GM12878 (cell line): ENCODE measurements at regions not wholly inside any gene's neighbourhood (a gene's known extent, or its start where the extent isn't known, plus 50 kb on each side); places are given as distances from the start of the nearest gene placed in this dataset.
A peak's percentile ranks its signal among the peaks of the same experiment; 100 is the strongest.

Experiments used
- ATAC-seq: fragments of 200-7000 bp; cut with Tn5 transposase; 3 replicates; pipeline ENCODE4 v1.9.1; 2020; ENCODE audit warnings: mild to moderate bottlenecking, moderate library complexity
- BruUV-seq: library from RNA; stranded (reverse); fragments of 400-500 nt; replicated peaks from 2 replicates; lab custom pipeline; 2021; lab: Mats Ljungman, UMichigan
- CTCF ChIA-PET: fragments of 300-600 bp; sonication (Branson Sonifier 250); formaldehyde crosslinking; extraction: SDS; loops from one replicate; lab custom pipeline; 2021; ENCODE audit warnings: inconsistent platforms; lab: Yijun Ruan, JAX
- POLR2A ChIA-PET: fragments of 350-600 bp; formaldehyde crosslinking; extraction: SDS; loops from one replicate; lab custom pipeline; 2021; ENCODE audit warnings: inconsistent platforms; lab: Charles Lee
- RAD21 ChIA-PET: fragments of 300-600 bp; sonication (Branson Sonifier 250); formaldehyde crosslinking; loops from one replicate; lab custom pipeline; 2023; ENCODE audit warnings: antibody characterized with exemption; ENCODE audit not compliant: unreplicated experiment; lab: Charles Lee
- SMC1A ChIA-PET: fragments of 300-600 bp; sonication (Branson Sonifier 250); formaldehyde crosslinking; loops from one replicate; lab custom pipeline; 2023; ENCODE audit not compliant: unreplicated experiment, uncharacterized antibody; lab: Charles Lee
- DNase-seq: peaks from one replicate; pipeline ENCODE4 v3.0.0-alpha.2; 2011; ENCODE audit warnings: low read depth, low spot score
- FAIRE-seq: peaks from 3 replicates; lab custom pipeline; 2011; peaks lifted over from hg19 to GRCh38; lab: Jason Lieb, UNC
- H2AFZ ChIP-seq: 2 replicates; pipeline ENCODE4 v1.6.0; 2011; ENCODE audit warnings: low read depth, low read length, control low read depth; ENCODE audit not compliant: control insufficient read depth
- H3K27ac ChIP-seq: 2 replicates; pipeline ENCODE4 v1.5.1; 2011; ENCODE audit warnings: control low read depth; ENCODE audit not compliant: control insufficient read depth, insufficient read depth
- H3K27me3 ChIP-seq, 2 experiments: replicated peaks in 1 of 2; 2 replicates each; pipeline versions ENCODE4 v1.6.0 to v1.6.1; 2011; ENCODE audit warnings: low read length in 1 of 2; ENCODE audit not compliant: control insufficient read depth in 2 of 2, insufficient read depth in 2 of 2
- H3K36me3 ChIP-seq, 2 experiments: 2 replicates each; pipeline ENCODE4 v1.5.1; 2011; ENCODE audit warnings: low read length in 1 of 2; ENCODE audit not compliant: control insufficient read depth in 2 of 2, insufficient read depth in 2 of 2
- H3K4me1 ChIP-seq: 2 replicates; pipeline ENCODE4 v1.6.1; 2011; ENCODE audit warnings: mild to moderate bottlenecking, low read length, moderate library complexity, mixed read lengths; ENCODE audit not compliant: control insufficient read depth, insufficient read depth
- H3K4me2 ChIP-seq: 2 replicates; pipeline ENCODE4 v1.6.0; 2011; ENCODE audit warnings: control low read depth; ENCODE audit not compliant: control insufficient read depth, insufficient read depth
- H3K4me3 ChIP-seq: fragments of 200-600 bp; sonication (generic); 2 replicates; pipeline ENCODE4 v1.5.1; 2016
- H3K79me2 ChIP-seq: 2 replicates; pipeline ENCODE4 v1.6.0; 2011; ENCODE audit warnings: low read length; ENCODE audit not compliant: control insufficient read depth, insufficient read depth
- H3K9ac ChIP-seq: 2 replicates; pipeline ENCODE4 v1.8.0; 2011; ENCODE audit warnings: low read length, control low read depth, mixed read lengths; ENCODE audit not compliant: control insufficient read depth, insufficient read depth
- H3K9me3 ChIP-seq: replicated peaks from 3 replicates; pipeline ENCODE4 v1.5.1; 2011; ENCODE audit warnings: mild to moderate bottlenecking, low read length; ENCODE audit not compliant: control insufficient read depth, insufficient read depth
- H4K20me1 ChIP-seq: 2 replicates; pipeline ENCODE4 v1.6.0; 2011; ENCODE audit not compliant: control insufficient read depth, insufficient read depth
- EP300 ChIP-seq, 2 experiments: fragments of 150-350 bp in 1 of 2; IDR thresholded peaks; 2 replicates each; pipeline ENCODE4 v1.6.1; 2011 to 2012; ENCODE audit warnings: low read depth in 2 of 2, low read length in 2 of 2, borderline replicate concordance in 1 of 2, improper control_type of control experiment in 1 of 2, inconsistent platforms in 1 of 2; ENCODE audit not compliant: control insufficient read depth in 1 of 2
- ETV6 ChIP-seq, 2 experiments: fragments of 450-650 bp in 1 of 2; IDR thresholded peaks in 1 of 2; conservative IDR thresholded peaks in 1 of 2; 2 replicates each; pipeline ENCODE4 v1.6.1; 2014; ENCODE audit warnings: antibody characterized with exemption in 1 of 2, borderline replicate concordance in 1 of 2, low read depth in 1 of 2, mild to moderate bottlenecking in 1 of 2, moderate library complexity in 1 of 2
- IKZF2 ChIP-seq, 2 experiments: fragments of 450-650 bp; IDR thresholded peaks; 2 replicates each; pipeline ENCODE4 v1.6.1; 2017; ENCODE audit warnings: mild to moderate bottlenecking in 2 of 2, moderate library complexity in 2 of 2
- KLF5 ChIP-seq: fragments of 450-650 bp; IDR thresholded peaks from 2 replicates; pipeline ENCODE4 v1.6.1; 2014; ENCODE audit warnings: mild to moderate bottlenecking; ENCODE audit not compliant: partially characterized antibody
- MEF2A ChIP-seq: IDR thresholded peaks from 2 replicates; pipeline ENCODE4 v1.6.1; 2011; ENCODE audit warnings: low read depth, mild to moderate bottlenecking, low read length, moderate library complexity; ENCODE audit not compliant: insufficient read depth
- MXI1 ChIP-seq: fragments of 150-350 bp; IDR thresholded peaks from 2 replicates; pipeline ENCODE4 v1.6.1; 2011; ENCODE audit warnings: low read depth, mild to moderate bottlenecking, inconsistent platforms, low read length, improper control_type of control experiment
- NFIC ChIP-seq: IDR thresholded peaks from 2 replicates; pipeline ENCODE4 v1.6.1; 2012; ENCODE audit warnings: low read depth, mild to moderate bottlenecking, inconsistent platforms, low read length, moderate library complexity
- PKNOX1 ChIP-seq: fragments of 450-650 bp; IDR thresholded peaks from 2 replicates; pipeline ENCODE4 v1.6.1; 2016; ENCODE audit warnings: mild to moderate bottlenecking
- RAD51 ChIP-seq: fragments of 450-650 bp; IDR thresholded peaks from 2 replicates; pipeline ENCODE4 v1.6.1; 2016; ENCODE audit warnings: moderate library complexity, mild to moderate bottlenecking, inconsistent platforms
- RFX5 ChIP-seq: IDR thresholded peaks from 2 replicates; pipeline ENCODE4 v1.6.1; 2011; ENCODE audit warnings: low read depth, low read length, improper control_type of control experiment
- SKIL ChIP-seq: fragments of 450-650 bp; IDR thresholded peaks from 2 replicates; pipeline ENCODE4 v1.6.1; 2017; ENCODE audit warnings: mild to moderate bottlenecking, low read depth, inconsistent platforms; ENCODE audit not compliant: poor library complexity, severe bottlenecking
- TBL1XR1 ChIP-seq: IDR thresholded peaks from 2 replicates; pipeline ENCODE4 v1.6.1; 2012; ENCODE audit warnings: low read depth, low read length, improper control_type of control experiment
- YY1 ChIP-seq: IDR thresholded peaks from 2 replicates; pipeline ENCODE4 v1.6.1; 2011; ENCODE audit warnings: low read depth, mild to moderate bottlenecking, low read length
- ZBTB4 ChIP-seq: fragments of 450-650 bp; formaldehyde crosslinking; IDR thresholded peaks from 2 replicates; pipeline ENCODE4 v1.4.0; 2022; ENCODE audit warnings: mild to moderate bottlenecking, moderate library complexity
- WGBS: methylation state at CpG from one replicate; pipeline ENCODE4 v1.1.6; 2016; ENCODE audit warnings: low lambda C conversion rate; ENCODE audit not compliant: insufficient replicate concordance, insufficient coverage; ENCODE audit errors: missing lambda C conversion rate; 5-methylcytosine and 5-hydroxymethylcytosine counted together
- in situ Hi-C: fragments of 300-500 bp; cut with MboI; formaldehyde crosslinking; loops from 9 replicates; pipeline ENCODE4 v1.14.3; 2018; ENCODE audit warnings: mixed read lengths
- intact Hi-C: fragments of 100-400 bp; cut with micrococcal nuclease; formaldehyde crosslinking; loops from one replicate; pipeline ENCODE4 v1.14.2; 2022; ENCODE audit not compliant: unreplicated experiment

- no TSS peak for BruUV-seq
- TF ChIP-seq PKNOX1 (peak; percentile 55; the same call in 1 of the 2 replicates), TBL1XR1 (peak; percentile 50; the same call in 1 of the 2 replicates), ETV6 (conservative IDR thresholded peaks at IDR 0.05 in 1 of 2, IDR thresholded peaks at IDR 0.05 in 1 of 2; ENCODE audit: borderline replicate concordance in 1 of 2, low read depth in 1 of 2) (peak in 1 of 2 experiments; percentile 69; a peak in 2 of 4 replicates), IKZF2 (IDR thresholded peaks at IDR 0.05) (peak; percentile 90 to 91), KLF5 (no peak), RAD51 (0 out of 2 replicates have a peak, but pooled peaks have one; percentile 15), ZBTB4 (CRISPR knock-in tag) (no peak), MEF2A (0 out of 2 replicates have a peak, but pooled peaks have one; percentile 49), NFIC (peak; percentile 69), MXI1 (peak; percentile 41; the same call in 1 of the 2 replicates), EP300 (IDR thresholded peaks at IDR 0.05; ENCODE audit: borderline replicate concordance in 1 of 2, control insufficient read depth in 1 of 2, low read depth in 2 of 2, low read length in 2 of 2) (peak; percentile 11 to 14; a peak in 2 of 4 replicates), SKIL (peak; percentile 49), YY1 (no peak), RFX5 (no peak)
Measured at GRCh38 chr3:124592658-124593441, 137.4 kb upstream of the UMPS start.

More at GRCh38 chr3:124592658-124593441, 137.4 kb upstream of the UMPS start:
- ATAC-seq = peak; percentile 91
- SMC1A ChIA-PET = interaction anchor here (0.7 to 4.4 kb wide), 13 partner anchors 16 to 260 kb away, joined by 3 to 21 read pairs (median 9); no protein-coding TSS in a partner anchor
- peak overlapping the region; percentile 7; the same call in 1 of the 2 replicates for H3K4me3 ChIP-seq
- CTCF ChIA-PET = interaction anchor here (2.1 to 2.3 kb wide), 2 partner anchors 15 to 22 kb away, joined by 8 to 10 read pairs; no protein-coding TSS in a partner anchor
- intact Hi-C loops = no loop called here
- H3K27ac ChIP-seq = peak overlapping the region; percentile 67
- peak overlapping the region; percentile 43; the same call in 1 of the 2 replicates for H3K9ac ChIP-seq
- in situ Hi-C loops = no loop called here
- peak overlapping the region; percentile 71 for H3K4me2 ChIP-seq
- RAD21 ChIA-PET = interaction anchor here (1.0 to 3.1 kb wide), 5 partner anchors 16 to 96 kb away, joined by 3 to 17 read pairs (median 8); no protein-coding TSS in a partner anchor
- peak; percentile 82 for FAIRE-seq
- no peaks in the 10 kb centered on the region for H3K9me3 ChIP-seq
- DNase-seq = peak; percentile 70
- H3K36me3 ChIP-seq = no peaks in the 10 kb centered on the region
- H3K27me3 ChIP-seq = no peaks in the 10 kb centered on the region
- H2AFZ ChIP-seq = peak overlapping the region; percentile 49
- H3K4me1 ChIP-seq = peaks cover 22% of the 10 kb centered on the region
- no peaks in the 10 kb centered on the region for H4K20me1 ChIP-seq
- WGBS = 10% methylated on average over 3 of the region's 3 CpGs
- no peaks in the 10 kb centered on the region for H3K79me2 ChIP-seq
- POLR2A ChIA-PET = interaction anchor here (0.6 to 2.2 kb wide), 4 partner anchors 9 to 66 kb away, joined by 3 to 7 read pairs (median 3); no protein-coding TSS in a partner anchor
